ENCODE measurements at regions not wholly inside any gene's neighbourhood (a gene's known extent, or its start where the extent isn't known, plus 50 kb on each side); places are given as distances from the start of the nearest gene placed in this dataset.

- TF ChIP-seq GATA3 (IDR thresholded peaks at IDR 0.05; ENCODE audit: low read depth, low read length) (no peak), GATA2 (IDR thresholded peaks at IDR 0.05; ENCODE audit: low read depth, low read length) (no peak)
These were observed 325.3 kb downstream of the LNPK start for GRCh38 chr2:175676813-175677212.

Measured in SH-SY5Y (cell line).